SH-SY5Y (cell line): ENCODE measurements at regions not wholly inside any gene's neighbourhood (a gene's known extent, or its start where the extent isn't known, plus 50 kb on each side); places are given as distances from the start of the nearest gene placed in this dataset.

Experiments used
- GATA2 ChIP-seq: IDR thresholded peaks from 2 replicates; pipeline ENCODE4 v1.6.1; 2011; ENCODE audit warnings: mild to moderate bottlenecking, low read depth, low read length
- GATA3 ChIP-seq: IDR thresholded peaks from 2 replicates; pipeline ENCODE4 v1.6.1; 2011; ENCODE audit warnings: low read depth, mild to moderate bottlenecking, low read length, moderate library complexity

DNA sequence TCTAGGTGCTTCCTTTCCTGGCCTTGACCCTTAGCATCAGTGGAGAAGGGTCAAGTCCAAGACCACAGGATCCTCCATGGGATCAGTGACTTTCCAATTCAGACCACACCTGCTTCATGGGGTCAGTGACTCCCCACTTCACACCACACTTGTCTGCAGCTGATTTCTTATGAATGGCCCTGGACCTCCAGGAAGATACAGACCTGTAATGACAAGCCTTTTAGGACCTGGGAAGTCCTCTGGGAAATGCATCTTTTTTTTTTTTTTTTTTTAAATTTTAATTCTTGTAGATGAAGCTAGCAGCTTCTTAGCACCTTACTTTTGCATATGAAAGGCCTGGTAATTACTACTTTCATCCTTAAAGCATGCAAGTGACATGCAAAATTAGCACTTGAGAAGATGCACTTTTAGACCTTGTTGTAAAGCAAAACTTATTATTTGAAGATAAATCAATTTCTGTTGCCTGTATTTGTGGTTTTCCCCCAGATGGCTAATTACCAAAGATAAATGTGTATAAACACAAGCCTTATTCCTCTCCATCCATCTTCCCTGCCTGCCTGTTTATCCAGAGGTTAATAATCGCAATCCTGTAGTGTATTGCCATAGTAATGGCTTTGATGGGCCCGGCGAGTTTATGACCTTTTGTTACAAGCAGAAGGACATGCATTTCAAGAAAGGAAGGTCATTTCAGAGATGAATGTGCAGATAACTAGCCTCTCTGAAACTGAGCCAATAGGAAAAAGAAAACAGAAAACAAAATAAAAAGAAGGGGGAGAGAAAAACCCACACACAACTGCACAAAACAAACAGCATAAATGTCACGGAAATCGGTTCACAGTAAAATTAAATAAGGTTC is 1018.7 kb downstream of the TYW1 start:
- peak; percentile 43 for TF ChIP-seq GATA2
- TF ChIP-seq GATA3: no peak
